IMR-90 (cell line): ENCODE measurements at regions not wholly inside any gene's neighbourhood (a gene's known extent, or its start where the extent isn't known, plus 50 kb on each side); places are given as distances from the start of the nearest gene placed in this dataset.

Source experiments
- BHLHE40 ChIP-seq: fragments of 150-350 bp; IDR thresholded peaks from 2 replicates; pipeline ENCODE4 v1.6.1; 2016; ENCODE audit warnings: mild to moderate bottlenecking, low read depth, low read length
- CEBPB ChIP-seq: IDR thresholded peaks from 2 replicates; pipeline ENCODE4 v1.6.1; 2012; ENCODE audit warnings: low read depth, low read length, improper control_type of control experiment
- FOS ChIP-seq: fragments of 150-350 bp; IDR thresholded peaks from 2 replicates; pipeline ENCODE4 v1.6.1; 2016; ENCODE audit warnings: low read depth, low read length
- MAFK ChIP-seq: IDR thresholded peaks from 2 replicates; pipeline ENCODE4 v1.6.1; 2012; ENCODE audit warnings: low read depth, low read length, improper control_type of control experiment
- MXI1 ChIP-seq: IDR thresholded peaks from 2 replicates; pipeline ENCODE4 v1.6.1; 2012; ENCODE audit warnings: low read depth, mild to moderate bottlenecking, low read length, moderate library complexity, borderline replicate concordance
- NFE2L2 ChIP-seq: fragments of 150-350 bp; IDR thresholded peaks from 2 replicates; pipeline ENCODE4 v1.6.1; 2016; ENCODE audit warnings: low read depth, mild to moderate bottlenecking, low read length
- POLR2A ChIP-seq: IDR thresholded peaks from 2 replicates; pipeline ENCODE4 v1.6.1; 2012; ENCODE audit warnings: mild to moderate bottlenecking, low read depth, low read length
- RAD21 ChIP-seq: IDR thresholded peaks from 2 replicates; pipeline ENCODE4 v1.6.1; 2012; ENCODE audit warnings: low read length, improper control_type of control experiment
- RCOR1 ChIP-seq: IDR thresholded peaks from 2 replicates; pipeline ENCODE4 v1.6.1; 2012; ENCODE audit warnings: mild to moderate bottlenecking, low read length, improper control_type of control experiment; ENCODE audit not compliant: insufficient replicate concordance
- RFX5 ChIP-seq: IDR thresholded peaks from 2 replicates; pipeline ENCODE4 v1.8.0; 2012; ENCODE audit warnings: low read depth, mild to moderate bottlenecking, low read length, moderate library complexity
- SMC3 ChIP-seq: fragments of 150-350 bp; IDR thresholded peaks from 2 replicates; pipeline ENCODE4 v1.6.1; 2016; ENCODE audit warnings: low read depth, mild to moderate bottlenecking, antibody characterized with exemption, low read length, moderate library complexity
- USF2 ChIP-seq: fragments of 150-350 bp; IDR thresholded peaks from 2 replicates; pipeline ENCODE4 v1.6.1; 2017; ENCODE audit warnings: mild to moderate bottlenecking, antibody characterized with exemption, low read length, low read depth
- TF ChIP-seq, protein P1 (sequence below): conservative IDR thresholded peaks from 2 replicates; pipeline ENCODE4 v1.5.1; 2012; ENCODE audit warnings: mild to moderate bottlenecking, low read depth, low read length, improper control_type of control experiment
- TF ChIP-seq, protein P2 (sequence below): fragments of 150-350 bp; IDR thresholded peaks from 2 replicates; pipeline ENCODE4 v1.6.1; 2016; ENCODE audit warnings: low read depth, mild to moderate bottlenecking, low read length, moderate library complexity, borderline replicate concordance

- TF ChIP-seq, protein P1, sequence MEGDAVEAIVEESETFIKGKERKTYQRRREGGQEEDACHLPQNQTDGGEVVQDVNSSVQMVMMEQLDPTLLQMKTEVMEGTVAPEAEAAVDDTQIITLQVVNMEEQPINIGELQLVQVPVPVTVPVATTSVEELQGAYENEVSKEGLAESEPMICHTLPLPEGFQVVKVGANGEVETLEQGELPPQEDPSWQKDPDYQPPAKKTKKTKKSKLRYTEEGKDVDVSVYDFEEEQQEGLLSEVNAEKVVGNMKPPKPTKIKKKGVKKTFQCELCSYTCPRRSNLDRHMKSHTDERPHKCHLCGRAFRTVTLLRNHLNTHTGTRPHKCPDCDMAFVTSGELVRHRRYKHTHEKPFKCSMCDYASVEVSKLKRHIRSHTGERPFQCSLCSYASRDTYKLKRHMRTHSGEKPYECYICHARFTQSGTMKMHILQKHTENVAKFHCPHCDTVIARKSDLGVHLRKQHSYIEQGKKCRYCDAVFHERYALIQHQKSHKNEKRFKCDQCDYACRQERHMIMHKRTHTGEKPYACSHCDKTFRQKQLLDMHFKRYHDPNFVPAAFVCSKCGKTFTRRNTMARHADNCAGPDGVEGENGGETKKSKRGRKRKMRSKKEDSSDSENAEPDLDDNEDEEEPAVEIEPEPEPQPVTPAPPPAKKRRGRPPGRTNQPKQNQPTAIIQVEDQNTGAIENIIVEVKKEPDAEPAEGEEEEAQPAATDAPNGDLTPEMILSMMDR: no peak
- TF ChIP-seq SMC3 (no peak), FOS (no peak), RAD21 (no peak), POLR2A (no peak), USF2 (no peak), CEBPB (no peak), RFX5 (no peak), MAFK (no peak), BHLHE40 (no peak), RCOR1 (no peak), NFE2L2 (no peak), MXI1 (no peak)
- TF ChIP-seq, protein P2, sequence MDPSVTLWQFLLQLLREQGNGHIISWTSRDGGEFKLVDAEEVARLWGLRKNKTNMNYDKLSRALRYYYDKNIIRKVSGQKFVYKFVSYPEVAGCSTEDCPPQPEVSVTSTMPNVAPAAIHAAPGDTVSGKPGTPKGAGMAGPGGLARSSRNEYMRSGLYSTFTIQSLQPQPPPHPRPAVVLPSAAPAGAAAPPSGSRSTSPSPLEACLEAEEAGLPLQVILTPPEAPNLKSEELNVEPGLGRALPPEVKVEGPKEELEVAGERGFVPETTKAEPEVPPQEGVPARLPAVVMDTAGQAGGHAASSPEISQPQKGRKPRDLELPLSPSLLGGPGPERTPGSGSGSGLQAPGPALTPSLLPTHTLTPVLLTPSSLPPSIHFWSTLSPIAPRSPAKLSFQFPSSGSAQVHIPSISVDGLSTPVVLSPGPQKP: no peak
Measured at GRCh38 chr13:26998292-26998691, 173.3 kb downstream of the USP12 start.
